Activated naive CD8-positive, alpha-beta T cell treated with anti-CD3 and anti-CD28 coated beads for 36 hours (primary cell): ENCODE measurements at regions not wholly inside any gene's neighbourhood (a gene's known extent, or its start where the extent isn't known, plus 50 kb on each side); places are given as distances from the start of the nearest gene placed in this dataset.
"Not testable (repeated sequence)": the region's sequence is repeated elsewhere in the genome, so short reads cannot be mapped to it uniquely, and the experiment has no call there.

Source experiments
- DNase-seq: peaks from one replicate; pipeline ENCODE4 v3.0.0; 2021
- H3K27ac Mint-ChIP-seq: one replicate; pipeline ENCODE4 v1.8.0; 2022; ENCODE audit warnings: mild to moderate bottlenecking, moderate library complexity, mixed read lengths
- H3K27me3 Mint-ChIP-seq: one replicate; pipeline ENCODE4 v1.8.0; 2022; ENCODE audit warnings: mild to moderate bottlenecking, mixed read lengths
- H3K36me3 Mint-ChIP-seq: one replicate; pipeline ENCODE4 v1.8.0; 2021; ENCODE audit warnings: mild to moderate bottlenecking, mixed read lengths
- H3K4me1 Mint-ChIP-seq: one replicate; pipeline ENCODE4 v1.8.0; 2021; ENCODE audit warnings: mixed read lengths
- H3K4me3 Mint-ChIP-seq: one replicate; pipeline ENCODE4 v1.8.0; 2022; ENCODE audit warnings: mild to moderate bottlenecking, moderate library complexity, mixed read lengths
- H3K9me3 Mint-ChIP-seq: one replicate; pipeline ENCODE4 v1.8.0; 2022; ENCODE audit warnings: mixed read lengths

- H3K36me3 Mint-ChIP-seq = no peaks in the 10 kb centered on the region
- H3K9me3 Mint-ChIP-seq = peaks cover 10% of the 10 kb centered on the region
- no peak overlapping the region for H3K27ac Mint-ChIP-seq
- no peak overlapping the region for H3K4me3 Mint-ChIP-seq
- no peaks in the 10 kb centered on the region for H3K27me3 Mint-ChIP-seq
- H3K4me1 Mint-ChIP-seq = no peaks in the 10 kb centered on the region
- no peak for DNase-seq
Measured at GRCh38 chr7:67901808-67902480, 905.3 kb downstream of the TYW1 start.

- H3K4me3 Mint-ChIP-seq = no peak overlapping the region
- no peak for DNase-seq
- no peaks in the 10 kb centered on the region for H3K36me3 Mint-ChIP-seq
- no peaks in the 10 kb centered on the region for H3K4me1 Mint-ChIP-seq
- peaks cover 10% of the 10 kb centered on the region for H3K9me3 Mint-ChIP-seq
- H3K27ac Mint-ChIP-seq = no peak overlapping the region
- no peaks in the 10 kb centered on the region for H3K27me3 Mint-ChIP-seq
Measured at GRCh38 chr7:67907792-67908191, 911.2 kb downstream of the TYW1 start.

GRCh38 chr7:67912437-67912836 lies 915.8 kb downstream of the TYW1 start:
- no peaks in the 10 kb centered on the region for H3K4me1 Mint-ChIP-seq
- no peak for DNase-seq
- H3K36me3 Mint-ChIP-seq = no peaks in the 10 kb centered on the region

GRCh38 chr7:67913604-67914003 lies 917.0 kb downstream of the TYW1 start:
- peaks cover 4% of the 10 kb centered on the region for H3K36me3 Mint-ChIP-seq
- no peaks in the 10 kb centered on the region for H3K27me3 Mint-ChIP-seq
- H3K27ac Mint-ChIP-seq = no peak overlapping the region
- H3K9me3 Mint-ChIP-seq = peaks cover 29% of the 10 kb centered on the region
- H3K4me1 Mint-ChIP-seq = peaks cover under 1% of the 10 kb centered on the region
- DNase-seq = no peak
- no peak overlapping the region for H3K4me3 Mint-ChIP-seq

More at GRCh38 chr7:67912437-67912836, 915.8 kb downstream of the TYW1 start:
- H3K9me3 Mint-ChIP-seq = peaks cover 22% of the 10 kb centered on the region
- H3K4me3 Mint-ChIP-seq = no peak overlapping the region
- no peak overlapping the region for H3K27ac Mint-ChIP-seq
- no peaks in the 10 kb centered on the region for H3K27me3 Mint-ChIP-seq

GRCh38 chr7:67916111-67916510 lies 919.5 kb downstream of the TYW1 start:
- H3K27me3 Mint-ChIP-seq, H3K27ac Mint-ChIP-seq, H3K4me1 Mint-ChIP-seq, H3K36me3 Mint-ChIP-seq, DNase-seq, H3K4me3 Mint-ChIP-seq: not testable (repeated sequence)
- peaks cover 32% of the 10 kb centered on the region for H3K9me3 Mint-ChIP-seq

GRCh38 chr7:67916571-67917436 lies 920.2 kb downstream of the TYW1 start:
- no peak for DNase-seq
- Mint-ChIP-seq H3K36me3 (peaks cover 4% of the 10 kb centered on the region), H3K27me3 (no peaks in the 10 kb centered on the region), H3K9me3 (peaks cover 34% of the 10 kb centered on the region), H3K27ac (no peak overlapping the region), H3K4me3 (no peak overlapping the region), H3K4me1 (peaks cover 7% of the 10 kb centered on the region)

- Mint-ChIP-seq H3K4me3 (no peak overlapping the region), H3K4me1 (peaks cover 7% of the 10 kb centered on the region), H3K27ac (no peak overlapping the region), H3K9me3 (peaks cover 34% of the 10 kb centered on the region), H3K27me3 (no peaks in the 10 kb centered on the region), H3K36me3 (peaks cover 4% of the 10 kb centered on the region)
- DNase-seq = no peak
Measured at GRCh38 chr7:67917437-67917755, 920.8 kb downstream of the TYW1 start.

GRCh38 chr7:67918158-67918557 lies 921.5 kb downstream of the TYW1 start:
- H3K27me3 Mint-ChIP-seq = no peaks in the 10 kb centered on the region
- peaks cover 34% of the 10 kb centered on the region for H3K9me3 Mint-ChIP-seq
- H3K36me3 Mint-ChIP-seq = peaks cover 4% of the 10 kb centered on the region
- DNase-seq = no peak
- H3K4me1 Mint-ChIP-seq = peaks cover 7% of the 10 kb centered on the region
- no peak overlapping the region for H3K27ac Mint-ChIP-seq
- no peak overlapping the region for H3K4me3 Mint-ChIP-seq

GRCh38 chr7:67923286-67923685 lies 926.7 kb downstream of the TYW1 start:
- H3K4me3 Mint-ChIP-seq = no peak overlapping the region
- peaks cover 7% of the 10 kb centered on the region for H3K4me1 Mint-ChIP-seq
- H3K27ac Mint-ChIP-seq = no peak overlapping the region
- H3K27me3 Mint-ChIP-seq = no peaks in the 10 kb centered on the region
- DNase-seq = no peak
- H3K9me3 Mint-ChIP-seq = peaks cover 15% of the 10 kb centered on the region
- H3K36me3 Mint-ChIP-seq = no peaks in the 10 kb centered on the region

GRCh38 chr7:67928141-67928540 lies 931.5 kb downstream of the TYW1 start:
- no peak for DNase-seq
- peaks cover 8% of the 10 kb centered on the region for H3K9me3 Mint-ChIP-seq

GRCh38 chr7:67936447-67936846 lies 939.8 kb downstream of the TYW1 start:
- not testable (repeated sequence) for H3K27ac Mint-ChIP-seq, DNase-seq, H3K9me3 Mint-ChIP-seq, H3K4me1 Mint-ChIP-seq, H3K27me3 Mint-ChIP-seq, H3K4me3 Mint-ChIP-seq, H3K36me3 Mint-ChIP-seq

More at GRCh38 chr7:67928141-67928540, 931.5 kb downstream of the TYW1 start:
- H3K36me3 Mint-ChIP-seq = no peaks in the 10 kb centered on the region
- H3K4me3 Mint-ChIP-seq = no peak overlapping the region
- H3K27me3 Mint-ChIP-seq = no peaks in the 10 kb centered on the region
- no peaks in the 10 kb centered on the region for H3K4me1 Mint-ChIP-seq
- no peak overlapping the region for H3K27ac Mint-ChIP-seq

- no peaks in the 10 kb centered on the region for H3K4me1 Mint-ChIP-seq
- DNase-seq = no peak
- H3K9me3 Mint-ChIP-seq = peaks cover 4% of the 10 kb centered on the region
- no peak overlapping the region for H3K4me3 Mint-ChIP-seq
- H3K36me3 Mint-ChIP-seq = no peaks in the 10 kb centered on the region
- H3K27me3 Mint-ChIP-seq = no peaks in the 10 kb centered on the region
- no peak overlapping the region for H3K27ac Mint-ChIP-seq
Measured at GRCh38 chr7:67940400-67940799, 943.8 kb downstream of the TYW1 start.

- no peaks in the 10 kb centered on the region for H3K36me3 Mint-ChIP-seq
- H3K9me3 Mint-ChIP-seq = peaks cover 2% of the 10 kb centered on the region
- H3K4me3 Mint-ChIP-seq = no peak overlapping the region
- no peaks in the 10 kb centered on the region for H3K27me3 Mint-ChIP-seq
- no peaks in the 10 kb centered on the region for H3K4me1 Mint-ChIP-seq
- H3K27ac Mint-ChIP-seq = no peak overlapping the region
- no peak for DNase-seq
Measured at GRCh38 chr7:67947191-67947590, 950.6 kb downstream of the TYW1 start.

- DNase-seq = no peak
- no peak overlapping the region for H3K27ac Mint-ChIP-seq
- no peak overlapping the region for H3K4me3 Mint-ChIP-seq
- H3K9me3 Mint-ChIP-seq = peaks cover 2% of the 10 kb centered on the region
- H3K36me3 Mint-ChIP-seq = no peaks in the 10 kb centered on the region
- H3K4me1 Mint-ChIP-seq = no peaks in the 10 kb centered on the region
- H3K27me3 Mint-ChIP-seq = no peaks in the 10 kb centered on the region
Measured at GRCh38 chr7:67947646-67948045, 951.0 kb downstream of the TYW1 start.

GRCh38 chr7:67950321-67951083 lies 953.9 kb downstream of the TYW1 start:
- Mint-ChIP-seq H3K27me3 (no peaks in the 10 kb centered on the region), H3K36me3 (no peaks in the 10 kb centered on the region), H3K9me3 (peaks cover 3% of the 10 kb centered on the region), H3K4me3 (no peak overlapping the region), H3K27ac (no peak overlapping the region), H3K4me1 (no peaks in the 10 kb centered on the region)
- DNase-seq = no peak
